GM18507 (cell line): ENCODE measurements at regions not wholly inside any gene's neighbourhood (a gene's known extent, or its start where the extent isn't known, plus 50 kb on each side); places are given as distances from the start of the nearest gene placed in this dataset.
"Not testable (repeated sequence)": the region's sequence is repeated elsewhere in the genome, so short reads cannot be mapped to it uniquely, and the experiment has no call there.

Experiments used
- DNase-seq: peaks from one replicate; pipeline ENCODE4 v3.0.0; 2011; ENCODE audit warnings: low read depth; ENCODE audit not compliant: insufficient read length; ENCODE audit errors: extremely low spot score
- FAIRE-seq: peaks from 2 replicates; lab custom pipeline; 2011; peaks lifted over from hg19 to GRCh38; lab: Jason Lieb, UNC

DNA sequence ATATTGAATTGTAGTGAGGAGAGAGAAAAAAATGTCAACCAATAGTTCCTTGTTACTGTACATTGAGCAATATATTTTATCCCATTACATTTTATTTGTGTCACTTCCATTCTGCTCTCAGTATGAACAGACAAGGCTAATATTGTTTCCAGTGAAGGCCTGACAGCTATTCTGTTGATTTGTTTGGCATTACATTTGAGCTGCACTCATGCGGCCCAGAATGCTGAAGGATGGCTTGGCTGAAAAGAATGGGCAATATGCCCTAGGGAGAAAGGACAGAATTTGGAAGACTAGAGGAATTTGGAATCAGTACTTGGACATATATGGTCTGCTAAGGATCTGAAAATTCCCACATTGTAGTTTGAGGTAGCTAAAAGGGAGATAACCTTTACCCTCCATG, 1294.4 kb downstream of the CDH8 start:
- DNase-seq (no peak), FAIRE-seq (no peak)

DNA sequence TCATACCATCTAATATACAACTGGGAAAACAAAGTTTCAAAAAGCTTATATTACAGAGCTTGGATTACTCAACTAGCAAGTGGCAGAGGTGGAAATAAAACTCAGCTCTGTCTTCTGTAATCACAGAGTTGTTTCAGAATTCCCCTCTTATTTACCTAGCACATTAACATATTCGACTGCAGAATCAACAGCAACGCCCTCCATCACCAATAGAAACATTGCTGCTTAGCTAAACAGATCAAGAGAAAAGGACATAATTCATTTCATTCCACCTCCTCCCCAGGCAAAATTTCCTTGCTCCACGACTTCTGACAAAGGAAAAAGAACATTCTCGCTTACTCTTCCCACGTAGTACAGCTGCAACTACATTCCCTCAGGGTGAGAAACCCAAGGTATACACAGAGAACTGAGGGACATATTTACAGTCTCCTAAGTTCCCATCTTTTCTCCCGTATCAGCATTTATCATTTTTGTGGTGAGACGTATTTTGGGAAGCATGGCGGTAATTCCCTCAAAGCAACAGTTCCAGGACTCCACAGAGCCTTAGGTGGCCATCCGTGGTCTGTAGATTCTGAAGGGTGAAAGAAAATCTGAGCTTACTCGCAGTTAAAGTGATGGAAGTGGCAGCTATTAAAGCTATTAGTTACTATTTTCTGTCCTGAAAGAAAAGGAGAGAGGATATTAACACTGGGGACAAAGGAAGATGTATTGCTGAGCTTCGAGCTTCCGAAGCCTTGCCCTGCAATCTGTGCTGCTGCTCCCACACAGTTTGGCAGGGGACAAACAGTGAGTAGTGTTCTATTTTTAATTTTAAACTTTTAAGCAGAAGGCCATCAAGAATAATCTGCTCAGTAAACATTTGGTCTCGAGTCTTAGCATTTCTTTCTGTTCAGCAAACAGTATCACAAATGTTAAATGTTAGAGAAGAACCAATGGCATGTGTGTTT, 1296.2 kb downstream of the CDH8 start:
- no peak for DNase-seq

DNA sequence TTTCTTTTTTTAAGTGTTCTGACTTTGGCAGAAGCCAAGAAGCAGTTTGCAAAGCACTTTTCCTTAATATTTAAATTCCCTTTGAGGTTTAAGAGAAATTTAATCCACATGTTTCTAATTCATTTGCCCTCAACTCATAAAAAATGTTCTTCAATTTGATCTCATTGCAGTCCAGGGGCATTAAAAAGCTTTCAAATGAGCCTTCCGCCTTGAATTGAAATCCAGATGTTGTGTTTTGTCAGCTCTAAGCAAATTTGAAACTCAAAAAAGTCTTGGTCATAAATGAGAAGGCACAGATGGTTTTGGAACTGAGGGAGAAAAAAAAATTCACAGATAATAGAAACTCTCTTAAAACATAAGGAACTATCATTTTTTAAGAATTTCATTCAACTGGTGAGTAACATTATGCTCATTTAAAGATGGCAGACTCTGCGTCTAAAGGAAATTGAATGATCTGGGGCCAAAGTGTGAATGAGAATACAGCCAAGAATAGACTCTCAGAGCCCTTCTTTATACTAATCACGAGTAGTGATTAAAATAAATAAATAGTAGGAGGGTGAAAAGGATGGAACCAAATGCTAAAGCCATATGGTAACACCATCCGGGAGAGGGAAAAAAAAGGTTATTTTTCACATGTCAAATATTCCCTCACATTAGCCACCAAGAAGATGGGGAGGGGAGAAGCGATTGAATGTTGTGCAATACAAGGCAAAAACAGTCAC, 1304.7 kb downstream of the CDH8 start:
- DNase-seq, result no peak
- FAIRE-seq, result no peak

More for the DNA sequence above, 1296.2 kb downstream of the CDH8 start:
- no peak for FAIRE-seq

DNA sequence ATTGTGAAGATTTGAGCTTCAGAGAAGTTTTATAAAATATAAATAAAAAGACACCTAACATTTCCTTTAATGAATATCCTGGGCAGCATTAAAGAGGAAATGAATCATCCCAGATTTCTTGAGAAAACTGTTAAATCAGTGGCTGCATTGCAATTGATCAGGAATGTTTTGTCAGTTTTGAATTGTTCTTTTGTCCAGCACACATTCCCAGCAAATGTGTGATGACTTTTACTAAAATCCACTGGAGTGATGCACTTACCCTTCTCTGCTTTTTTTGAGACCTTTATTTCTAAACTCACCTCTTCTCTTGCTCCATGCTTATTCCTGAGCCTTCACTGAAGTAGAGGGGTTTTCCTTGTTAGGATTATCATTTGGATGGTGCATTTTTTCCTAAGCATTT, 1307.2 kb downstream of the CDH8 start:
- DNase-seq (no peak), FAIRE-seq (no peak)

DNA sequence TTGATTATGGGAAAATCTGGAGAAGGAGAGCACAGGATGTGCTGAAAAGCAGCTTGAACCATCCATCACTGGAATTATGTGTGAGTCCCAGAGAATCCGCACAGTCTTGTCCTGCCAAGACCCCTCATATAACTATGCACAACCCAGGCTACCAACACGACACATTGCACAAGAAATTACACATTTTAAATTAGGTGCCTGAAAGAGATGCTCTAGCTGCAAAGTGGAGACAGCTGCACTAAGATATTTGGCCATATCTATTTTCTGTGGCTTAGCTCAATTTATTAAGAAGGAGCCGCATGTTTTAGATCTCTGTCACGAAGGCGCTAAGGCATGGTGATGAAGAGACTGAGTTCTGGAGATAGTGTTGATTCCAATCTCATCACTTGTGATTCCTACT, 1308.4 kb downstream of the CDH8 start:
- DNase-seq (no peak), FAIRE-seq (no peak)

DNA sequence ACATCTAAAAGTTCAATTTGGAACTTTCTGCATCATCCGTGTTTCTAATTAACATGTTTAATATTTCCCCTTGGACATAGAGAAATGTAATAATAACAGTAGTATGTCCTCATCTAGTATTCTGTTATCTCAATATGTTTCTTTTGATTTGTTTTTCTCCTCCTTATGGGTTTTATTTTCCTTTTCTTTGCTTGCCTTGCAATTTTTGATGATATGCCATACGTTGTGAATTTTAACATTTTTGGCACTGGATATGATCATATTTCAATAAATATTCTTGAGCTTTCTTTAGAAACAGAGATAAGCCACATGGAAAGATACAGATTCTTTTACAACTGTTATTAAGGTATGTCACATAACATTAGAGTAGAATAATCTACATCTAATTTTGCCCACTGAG, 1316.2 kb downstream of the CDH8 start:
- no peak for DNase-seq
- FAIRE-seq, result no peak

DNA sequence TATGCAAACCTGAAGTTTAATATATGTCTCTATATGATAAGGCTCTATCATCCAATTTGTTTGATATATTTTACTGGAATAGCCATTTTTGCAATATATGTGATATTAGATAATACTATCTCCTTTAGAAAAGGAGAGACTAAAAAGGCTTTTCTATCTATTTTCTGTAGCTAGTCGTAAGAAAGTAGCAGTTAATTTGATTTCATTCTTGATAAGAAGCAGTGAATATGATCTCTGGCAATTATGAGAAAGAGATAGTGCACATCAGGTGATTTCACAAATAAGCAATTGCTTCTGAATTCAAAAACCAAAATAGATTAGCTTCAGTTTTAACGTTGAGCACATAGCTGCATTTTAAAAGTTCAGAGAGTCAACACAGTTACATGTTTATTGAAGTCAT, 1318.4 kb downstream of the CDH8 start:
- no peak for DNase-seq
- FAIRE-seq, result no peak

DNA sequence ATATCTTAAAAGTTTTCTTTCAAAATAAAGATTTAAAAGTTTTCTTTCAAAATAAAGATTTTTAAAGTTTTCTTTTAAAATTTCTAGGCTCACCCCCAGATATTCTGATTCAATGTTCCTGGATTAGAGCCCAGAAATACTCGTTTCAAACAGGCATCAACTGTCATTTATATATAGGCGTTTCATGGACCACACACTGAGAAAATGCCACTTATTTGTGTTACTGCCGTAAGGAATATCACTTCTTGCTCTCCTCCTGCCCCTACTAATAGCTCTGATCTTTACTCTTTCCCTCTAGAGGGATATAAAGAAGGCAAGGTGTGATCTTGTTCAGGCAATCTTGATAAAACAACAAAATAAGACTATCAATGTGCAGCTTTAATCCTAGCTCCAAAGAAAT, 1324.1 kb downstream of the CDH8 start:
- DNase-seq, result no peak
- FAIRE-seq, result no peak

DNA sequence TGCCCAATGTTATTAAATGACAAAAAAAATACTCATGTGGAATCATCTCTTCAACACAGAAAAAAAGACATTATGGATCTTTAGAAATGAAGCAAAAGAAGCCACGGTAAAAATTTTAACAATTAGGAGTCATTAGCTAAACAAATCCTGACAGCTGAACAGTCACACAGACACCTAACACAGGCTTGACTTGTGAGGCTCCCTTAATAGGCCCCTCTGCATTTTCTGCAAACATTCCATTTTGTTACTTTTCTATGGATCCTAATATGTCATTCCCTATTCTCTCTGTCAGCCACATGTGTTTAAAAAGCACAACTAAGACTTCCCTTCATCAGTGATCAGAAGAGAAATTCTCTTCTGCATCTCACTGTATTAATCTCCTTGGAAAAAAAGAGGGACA, 1331.5 kb downstream of the CDH8 start:
- DNase-seq (no peak), FAIRE-seq (no peak)

DNA sequence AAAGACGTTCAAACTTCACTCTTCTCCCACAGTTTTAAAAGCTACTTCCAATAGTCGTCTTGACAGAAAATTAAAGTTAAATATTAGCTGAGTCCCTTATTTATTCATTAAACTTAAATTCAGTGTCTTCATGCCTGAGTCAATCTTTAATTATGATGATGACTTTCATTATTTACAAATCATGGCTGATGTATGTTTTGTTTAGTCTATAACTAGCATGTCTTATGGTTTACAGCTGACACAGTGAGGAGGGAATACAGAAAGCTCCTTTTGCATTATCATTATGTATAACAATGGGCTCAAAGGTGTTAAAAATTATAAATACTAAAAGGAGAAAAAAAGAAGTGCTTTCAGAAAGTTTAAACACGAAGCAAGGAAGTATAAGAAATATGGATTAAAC, 1333.1 kb downstream of the CDH8 start:
- FAIRE-seq (no peak), DNase-seq (no peak)

DNA sequence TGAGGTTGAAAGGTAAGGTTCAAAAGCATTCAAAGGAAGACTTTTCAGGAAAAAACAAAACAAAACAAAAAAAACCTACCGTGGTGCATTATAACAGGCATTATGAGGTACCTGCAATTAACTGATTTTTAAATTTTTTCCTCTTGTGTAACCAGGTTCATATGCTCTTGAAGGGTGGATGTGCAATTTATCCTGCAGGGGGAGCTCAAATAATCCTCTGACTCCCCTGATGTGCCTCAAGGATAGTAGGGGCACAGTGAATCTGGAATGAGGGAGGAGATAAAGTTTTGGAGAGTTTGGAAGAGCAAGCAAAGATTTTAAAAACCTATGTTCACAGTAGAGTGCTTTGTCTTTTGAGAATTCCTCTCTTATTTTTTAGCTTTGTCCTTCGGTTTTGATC, 1349.4 kb downstream of the CDH8 start:
- DNase-seq (no peak), FAIRE-seq (no peak)

DNA sequence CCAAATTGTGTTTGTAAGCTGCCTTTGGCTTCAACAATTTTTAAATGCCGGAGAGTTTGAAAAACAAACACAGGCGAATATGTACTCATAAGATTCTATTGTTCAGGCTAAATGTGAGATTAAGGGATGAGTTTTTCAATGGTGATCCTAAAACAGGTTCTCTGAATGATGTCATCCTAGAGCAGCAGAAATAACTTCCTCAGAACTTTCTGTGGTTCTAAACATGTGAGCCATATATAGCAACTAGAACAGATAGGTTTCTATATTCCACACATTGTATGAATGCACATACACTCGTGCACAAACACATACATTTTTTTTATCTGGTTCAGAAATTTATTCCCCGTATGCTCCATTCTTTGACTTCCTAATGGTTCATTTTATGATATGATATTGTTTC, 1352.2 kb downstream of the CDH8 start:
- no peak for FAIRE-seq

DNA sequence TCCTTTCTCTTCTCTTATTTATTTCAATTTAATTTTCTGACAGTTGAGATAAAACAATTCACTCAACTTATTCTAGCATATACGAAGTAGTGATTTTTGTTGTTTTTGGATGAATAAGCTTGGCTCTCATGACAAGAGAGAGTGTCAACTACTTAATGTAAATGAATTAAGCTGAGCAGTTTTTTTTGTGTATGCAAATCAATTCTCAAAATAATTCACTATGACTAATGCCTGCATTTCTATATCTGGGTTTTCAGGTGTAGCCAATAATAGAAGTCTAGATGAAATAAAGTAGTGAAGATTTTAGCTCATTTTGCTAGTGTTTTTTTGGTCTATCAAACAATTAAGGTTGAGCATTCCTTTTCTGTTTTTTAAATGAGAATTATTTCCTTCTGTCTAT, 1354.0 kb downstream of the CDH8 start:
- FAIRE-seq (no peak), DNase-seq (no peak)

More for the DNA sequence above, 1352.2 kb downstream of the CDH8 start:
- DNase-seq, result no peak

DNA sequence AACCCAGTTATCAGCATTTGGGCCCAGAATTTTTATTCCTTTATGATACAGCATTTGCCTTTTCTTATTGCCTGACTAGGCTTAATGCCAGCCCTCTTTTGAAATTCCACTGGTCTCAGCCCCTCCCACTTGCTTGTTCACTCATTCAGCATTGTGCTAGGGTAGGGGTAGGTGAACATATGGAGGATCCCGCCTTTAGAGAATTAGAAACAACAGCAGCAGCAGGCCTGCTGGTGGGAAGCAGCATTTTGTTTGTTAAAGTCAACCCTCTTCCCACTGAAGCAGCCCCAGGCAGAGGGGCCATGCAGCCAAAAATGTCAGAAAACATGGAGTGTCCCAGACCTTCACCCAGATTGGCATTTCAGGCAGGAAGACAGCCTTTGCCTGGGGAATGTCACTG, 1355.2 kb downstream of the CDH8 start:
- DNase-seq (no peak), FAIRE-seq (no peak)

DNA sequence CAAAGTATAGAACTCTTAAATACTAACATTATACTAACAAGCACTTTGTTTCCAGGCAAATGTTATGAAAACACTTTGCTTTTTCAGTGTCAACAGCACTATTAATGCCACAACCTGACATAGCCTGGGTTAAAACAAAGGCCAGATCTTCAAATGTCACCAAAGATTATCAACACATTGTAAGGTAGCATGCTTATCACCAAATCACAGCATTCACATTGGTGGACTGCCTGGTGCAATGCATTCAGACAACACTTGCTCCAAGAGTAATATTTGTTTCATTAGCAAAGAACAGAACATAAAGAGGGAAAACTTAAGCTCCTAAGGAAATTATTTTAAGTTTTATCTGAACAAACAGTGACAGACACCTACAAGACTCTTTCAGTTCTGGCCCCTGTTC, 1361.2 kb downstream of the CDH8 start:
- no peak for DNase-seq
- FAIRE-seq, result no peak

DNA sequence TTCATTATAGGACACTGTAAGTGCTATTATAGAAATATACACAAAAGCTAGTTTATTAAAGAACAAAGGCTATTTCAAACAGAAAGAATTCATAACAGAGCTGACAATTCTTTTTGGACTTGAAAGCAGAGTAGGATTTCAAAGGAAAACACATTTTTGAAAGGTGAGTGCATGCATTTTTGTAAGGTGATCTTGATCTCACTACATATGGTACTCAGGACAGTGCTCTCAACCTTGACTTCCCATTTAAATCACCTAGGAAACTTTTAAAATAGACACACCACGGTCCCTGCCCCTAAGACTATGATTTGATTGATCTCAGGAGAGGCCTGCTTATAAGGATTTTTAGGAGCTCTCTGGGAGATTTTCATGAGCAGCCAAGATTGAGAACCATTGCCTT, 1362.0 kb downstream of the CDH8 start:
- no peak for FAIRE-seq

DNA sequence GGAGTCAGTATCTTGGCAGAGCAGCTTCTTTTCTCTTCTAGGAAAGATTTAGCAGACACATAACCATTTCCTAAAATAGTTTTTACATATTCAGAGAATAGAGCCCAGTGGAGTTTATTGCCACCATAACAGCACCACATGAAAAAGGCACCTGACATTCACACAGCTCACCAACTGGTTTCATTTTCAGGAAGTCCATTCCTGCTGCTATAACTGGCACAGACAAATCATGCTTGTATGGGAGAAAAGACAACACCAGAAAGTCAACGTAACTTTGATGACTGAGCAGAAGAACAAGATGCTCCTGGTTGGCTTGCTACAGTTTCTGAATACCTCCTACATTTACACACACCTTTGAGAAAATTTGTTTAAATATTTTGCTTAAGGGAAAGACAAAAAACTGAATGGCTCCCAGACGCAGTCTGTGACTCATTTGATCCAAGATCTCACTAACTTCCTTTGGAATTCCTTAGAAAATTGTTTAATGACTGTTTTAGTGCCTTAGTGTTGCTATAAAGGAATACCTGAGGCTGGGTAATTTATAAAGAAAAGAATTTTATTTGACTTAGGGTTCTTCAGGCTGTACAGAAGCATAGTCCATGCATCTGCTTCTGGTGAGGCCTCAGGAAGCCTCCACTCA, 1380.6 kb downstream of the CDH8 start:
- FAIRE-seq (no peak), DNase-seq (no peak)

More for the DNA sequence above, 1362.0 kb downstream of the CDH8 start:
- no peak for DNase-seq

DNA sequence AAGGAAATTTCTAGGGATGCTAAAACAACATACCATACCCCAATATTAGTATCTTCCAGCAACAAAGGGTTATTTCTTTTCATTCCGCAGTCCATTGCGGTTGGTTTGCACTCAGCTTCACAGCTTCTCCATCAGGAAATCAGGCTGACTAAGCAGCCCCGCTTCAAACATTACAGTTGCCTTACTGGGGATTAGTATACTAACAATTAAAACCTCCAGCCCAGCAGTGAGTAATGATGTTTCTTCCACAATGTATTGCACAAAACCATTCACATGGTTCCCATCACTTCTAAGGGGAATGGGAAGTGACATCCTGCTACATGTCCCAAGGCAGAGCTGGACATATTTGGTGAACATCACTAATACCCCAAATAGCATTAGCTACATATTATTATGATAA, 1384.9 kb downstream of the CDH8 start:
- no peak for DNase-seq

DNA sequence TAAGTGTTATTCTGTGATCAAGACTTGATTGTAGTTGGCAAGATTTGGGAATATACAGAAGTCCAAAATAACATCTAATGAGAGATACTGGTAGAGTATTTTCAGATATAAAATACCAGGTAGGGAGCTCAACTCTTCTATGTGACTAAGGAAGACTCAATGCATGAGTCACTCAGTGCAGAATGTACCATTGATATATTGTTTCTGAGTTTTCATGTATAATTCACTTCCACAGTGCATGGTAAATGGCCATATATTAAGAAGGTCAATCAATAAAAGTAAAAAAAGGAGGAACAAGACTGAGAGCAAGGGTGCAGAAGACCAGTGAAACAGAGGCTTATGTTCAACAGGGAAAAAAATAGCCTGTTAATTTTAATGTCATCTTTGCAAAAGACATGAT, 1387.9 kb downstream of the CDH8 start:
- DNase-seq (no peak), FAIRE-seq (no peak)

More for the DNA sequence above, 1384.9 kb downstream of the CDH8 start:
- FAIRE-seq, result no peak

DNA sequence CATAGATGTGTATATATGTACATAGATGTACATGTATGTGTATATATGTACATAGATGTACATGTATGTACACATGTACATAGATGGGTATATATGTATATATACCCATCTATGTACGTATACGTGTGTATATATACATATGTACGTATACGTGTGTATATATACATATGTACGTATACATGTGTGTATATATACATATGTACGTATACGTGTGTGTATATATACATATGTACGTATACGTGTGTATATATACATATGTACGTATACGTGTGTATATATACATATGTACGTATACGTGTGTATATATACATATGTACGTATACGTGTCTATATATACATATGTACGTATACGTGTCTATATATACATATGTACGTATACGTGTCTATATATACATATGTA, 1388.8 kb downstream of the CDH8 start:
- FAIRE-seq, DNase-seq: not testable (repeated sequence)
